Nephron progenitor cell (in vitro differentiated cells): ENCODE measurements at regions not wholly inside any gene's neighbourhood (a gene's known extent, or its start where the extent isn't known, plus 50 kb on each side); places are given as distances from the start of the nearest gene placed in this dataset.

ENCODE experiments used
- DNase-seq: peaks from one replicate; pipeline ENCODE4 v3.0.0; 2021
- H3K27ac Mint-ChIP-seq: 2 replicates; pipeline ENCODE4 v1.8.0; 2021; ENCODE audit warnings: mild to moderate bottlenecking, moderate library complexity, mixed read lengths
- H3K27me3 Mint-ChIP-seq: 2 replicates; pipeline ENCODE4 v1.8.0; 2021; ENCODE audit warnings: mild to moderate bottlenecking, low read depth, mixed read lengths; ENCODE audit not compliant: poor library complexity
- H3K36me3 Mint-ChIP-seq: 2 replicates; pipeline ENCODE4 v1.8.0; 2021; ENCODE audit warnings: low read depth, mixed read lengths
- H3K4me1 Mint-ChIP-seq: 2 replicates; pipeline ENCODE4 v1.8.0; 2021; ENCODE audit warnings: mixed read lengths
- H3K4me3 Mint-ChIP-seq: 2 replicates; pipeline ENCODE4 v1.8.0; 2021; ENCODE audit warnings: mild to moderate bottlenecking, moderate library complexity, mixed read lengths
- H3K9me3 Mint-ChIP-seq: 2 replicates; pipeline ENCODE4 v1.8.0; 2021; ENCODE audit warnings: mild to moderate bottlenecking, moderate library complexity, mixed read lengths
- CTCF ChIP-seq: fragments of 200-600 bp; sonication (generic); IDR thresholded peaks from 2 replicates; pipeline ENCODE4 v1.5.0; 2021; ENCODE audit warnings: antibody characterized with exemption

- Mint-ChIP-seq H3K4me1 (peaks cover 17% of the 10 kb centered on the region), H3K27me3 (peaks cover 6% of the 10 kb centered on the region), H3K9me3 (no peaks in the 10 kb centered on the region), H3K27ac (no peak overlapping the region), H3K36me3 (no peaks in the 10 kb centered on the region), H3K4me3 (no peak overlapping the region)
- DNase-seq, result no peak
- no peak for TF ChIP-seq CTCF
Measured at GRCh38 chr18:22091341-22091740, 78.0 kb upstream of the GATA6 start.

- Mint-ChIP-seq H3K27me3 (peaks cover 6% of the 10 kb centered on the region), H3K27ac (no peak overlapping the region), H3K4me1 (peaks cover 18% of the 10 kb centered on the region), H3K9me3 (no peaks in the 10 kb centered on the region), H3K4me3 (no peak overlapping the region), H3K36me3 (no peaks in the 10 kb centered on the region)
- TF ChIP-seq CTCF, result no peak
- no peak for DNase-seq
Measured at GRCh38 chr18:22093731-22094357, 75.5 kb upstream of the GATA6 start.

- Mint-ChIP-seq H3K9me3 (no peaks in the 10 kb centered on the region), H3K4me1 (peaks cover 18% of the 10 kb centered on the region), H3K27me3 (peaks cover 6% of the 10 kb centered on the region), H3K4me3 (no peak overlapping the region), H3K36me3 (no peaks in the 10 kb centered on the region), H3K27ac (no peak overlapping the region)
- DNase-seq, result no peak
- no peak for TF ChIP-seq CTCF
Measured at GRCh38 chr18:22094358-22094734, 75.0 kb upstream of the GATA6 start.

- Mint-ChIP-seq H3K27me3 (peaks cover 9% of the 10 kb centered on the region), H3K4me3 (no peak overlapping the region), H3K4me1 (peaks cover 26% of the 10 kb centered on the region), H3K27ac (no peak overlapping the region), H3K9me3 (no peaks in the 10 kb centered on the region), H3K36me3 (no peaks in the 10 kb centered on the region)
- DNase-seq, result no peak
- TF ChIP-seq CTCF, result no peak
Measured at GRCh38 chr18:22098563-22098989, 70.8 kb upstream of the GATA6 start.

- H3K4me1 Mint-ChIP-seq, result peaks cover 20% of the 10 kb centered on the region
- no peak overlapping the region for H3K4me3 Mint-ChIP-seq
- no peaks in the 10 kb centered on the region for H3K9me3 Mint-ChIP-seq
- peaks cover 9% of the 10 kb centered on the region for H3K27me3 Mint-ChIP-seq
- TF ChIP-seq CTCF, result no peak
- no peak overlapping the region for H3K27ac Mint-ChIP-seq
- no peak for DNase-seq
- no peaks in the 10 kb centered on the region for H3K36me3 Mint-ChIP-seq
Measured at GRCh38 chr18:22099925-22100324, 69.5 kb upstream of the GATA6 start.

GRCh38 chr18:22101731-22102130, 67.7 kb upstream of the GATA6 start:
- H3K27me3 Mint-ChIP-seq, result peaks cover 3% of the 10 kb centered on the region
- no peak overlapping the region for H3K27ac Mint-ChIP-seq
- no peaks in the 10 kb centered on the region for H3K36me3 Mint-ChIP-seq
- H3K4me3 Mint-ChIP-seq, result no peak overlapping the region
- no peaks in the 10 kb centered on the region for H3K9me3 Mint-ChIP-seq
- peaks cover 20% of the 10 kb centered on the region for H3K4me1 Mint-ChIP-seq
- TF ChIP-seq CTCF, result no peak
- DNase-seq, result no peak
